Activated CD4-positive, alpha-beta T cell treated with anti-CD3 and anti-CD28 coated beads, Interleukin-2, amount 10 ng/mL, durations not matched to agents 24 days and 14 days (primary cell): ENCODE measurements at regions not wholly inside any gene's neighbourhood (a gene's known extent, or its start where the extent isn't known, plus 50 kb on each side); places are given as distances from the start of the nearest gene placed in this dataset.
"Not testable (repeated sequence)": the region's sequence is repeated elsewhere in the genome, so short reads cannot be mapped to it uniquely, and the experiment has no call there.

Experiments used
- DNase-seq: peaks from one replicate; pipeline ENCODE4 v3.0.0; 2022
- H3K27ac Mint-ChIP-seq: one replicate; pipeline ENCODE4 v1.8.0; 2022; ENCODE audit warnings: mild to moderate bottlenecking, mixed read lengths
- H3K27me3 Mint-ChIP-seq: one replicate; pipeline ENCODE4 v1.8.0; 2022; ENCODE audit warnings: mixed read lengths
- H3K36me3 Mint-ChIP-seq: one replicate; pipeline ENCODE4 v1.8.0; 2022; ENCODE audit warnings: low read depth, mild to moderate bottlenecking, mixed read lengths
- H3K4me1 Mint-ChIP-seq: one replicate; pipeline ENCODE4 v1.8.0; 2021; ENCODE audit warnings: mixed read lengths
- H3K4me3 Mint-ChIP-seq: one replicate; pipeline ENCODE4 v1.8.0; 2022; ENCODE audit warnings: mild to moderate bottlenecking, moderate library complexity, mixed read lengths
- H3K9me3 Mint-ChIP-seq: one replicate; pipeline ENCODE4 v1.8.0; 2021; ENCODE audit warnings: mixed read lengths
- intact Hi-C: fragments of 100-400 bp; cut with micrococcal nuclease; formaldehyde crosslinking; loops from one replicate; pipeline ENCODE4 v1.15.1; 2023

- no peaks in the 10 kb centered on the region for H3K36me3 Mint-ChIP-seq
- DNase-seq: no peak
- no peak overlapping the region for H3K4me3 Mint-ChIP-seq
- H3K4me1 Mint-ChIP-seq: no peaks in the 10 kb centered on the region
- H3K9me3 Mint-ChIP-seq: peaks cover 3% of the 10 kb centered on the region
- intact Hi-C loops: no loop called here
- no peaks in the 10 kb centered on the region for H3K27me3 Mint-ChIP-seq
- no peak overlapping the region for H3K27ac Mint-ChIP-seq
Measured at GRCh38 chr1:219427989-219428388, 184.9 kb downstream of the ZC3H11B start.

DNA sequence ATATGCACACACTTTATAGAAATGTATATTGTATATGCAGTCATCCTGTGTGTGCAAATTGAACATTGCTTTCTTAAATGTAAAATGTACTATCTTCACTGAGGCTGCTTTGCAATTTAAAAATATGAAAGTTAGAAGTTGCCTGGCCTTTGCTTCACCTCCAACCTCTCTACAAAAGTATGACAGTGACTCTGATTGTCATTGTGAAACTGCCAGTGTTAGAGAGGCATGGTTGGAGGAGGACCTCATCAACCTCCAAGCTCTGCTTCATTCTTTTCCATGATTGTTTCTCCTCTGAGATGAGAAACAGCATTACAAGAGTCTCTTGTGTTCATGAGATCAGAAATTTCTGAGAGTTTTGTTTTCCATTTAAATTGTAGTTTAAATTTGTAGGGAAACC lies 185.5 kb downstream of the ZC3H11B start:
- Mint-ChIP-seq H3K27me3 (no peaks in the 10 kb centered on the region), H3K27ac (peak overlapping the region; percentile 4), H3K4me3 (no peak overlapping the region), H3K4me1 (no peaks in the 10 kb centered on the region), H3K9me3 (peaks cover 3% of the 10 kb centered on the region), H3K36me3 (no peaks in the 10 kb centered on the region)
- no peak for DNase-seq
- intact Hi-C loops: no loop called here

GRCh38 chr1:219422811-219423598 lies 189.9 kb downstream of the ZC3H11B start:
- Mint-ChIP-seq H3K36me3 (no peaks in the 10 kb centered on the region), H3K4me1 (no peaks in the 10 kb centered on the region), H3K9me3 (no peaks in the 10 kb centered on the region), H3K27me3 (no peaks in the 10 kb centered on the region), H3K27ac (peak overlapping the region; percentile 51), H3K4me3 (no peak overlapping the region)
- no peak for DNase-seq
- intact Hi-C loops: no loop called here

DNA sequence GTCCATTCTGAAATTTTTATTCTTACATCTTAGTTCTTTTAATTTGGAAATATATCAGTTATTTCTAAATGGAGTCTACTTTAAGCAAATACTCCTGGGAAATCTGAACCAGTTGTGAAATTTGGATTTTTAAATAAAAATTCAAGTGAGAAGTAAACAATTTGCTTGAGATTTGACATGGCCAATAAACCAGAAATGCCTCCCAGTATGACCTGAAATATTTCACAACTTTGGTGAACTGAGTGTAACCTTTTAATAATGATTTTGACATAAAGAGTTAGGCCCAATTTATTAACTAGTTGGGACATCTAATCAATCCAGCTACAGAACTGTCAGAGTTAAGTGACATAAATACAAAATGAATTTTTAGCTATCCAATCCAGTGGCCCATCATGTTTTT lies 192.0 kb downstream of the ZC3H11B start:
- H3K27ac Mint-ChIP-seq: no peak overlapping the region
- intact Hi-C loops: no loop called here
- H3K36me3 Mint-ChIP-seq: no peaks in the 10 kb centered on the region
- H3K4me1 Mint-ChIP-seq: no peaks in the 10 kb centered on the region
- no peak overlapping the region for H3K4me3 Mint-ChIP-seq
- H3K27me3 Mint-ChIP-seq: no peaks in the 10 kb centered on the region
- DNase-seq: no peak
- no peaks in the 10 kb centered on the region for H3K9me3 Mint-ChIP-seq

- no peaks in the 10 kb centered on the region for H3K4me1 Mint-ChIP-seq
- H3K9me3 Mint-ChIP-seq: no peaks in the 10 kb centered on the region
- no peaks in the 10 kb centered on the region for H3K36me3 Mint-ChIP-seq
- H3K4me3 Mint-ChIP-seq: no peak overlapping the region
- intact Hi-C loops: loop anchor here (5.0 kb wide), 1 partner anchor 218 kb away; no protein-coding TSS in a partner anchor
- no peak overlapping the region for H3K27ac Mint-ChIP-seq
- no peak for DNase-seq
- no peaks in the 10 kb centered on the region for H3K27me3 Mint-ChIP-seq
Measured at GRCh38 chr1:219419860-219420259, 193.0 kb downstream of the ZC3H11B start.

DNA sequence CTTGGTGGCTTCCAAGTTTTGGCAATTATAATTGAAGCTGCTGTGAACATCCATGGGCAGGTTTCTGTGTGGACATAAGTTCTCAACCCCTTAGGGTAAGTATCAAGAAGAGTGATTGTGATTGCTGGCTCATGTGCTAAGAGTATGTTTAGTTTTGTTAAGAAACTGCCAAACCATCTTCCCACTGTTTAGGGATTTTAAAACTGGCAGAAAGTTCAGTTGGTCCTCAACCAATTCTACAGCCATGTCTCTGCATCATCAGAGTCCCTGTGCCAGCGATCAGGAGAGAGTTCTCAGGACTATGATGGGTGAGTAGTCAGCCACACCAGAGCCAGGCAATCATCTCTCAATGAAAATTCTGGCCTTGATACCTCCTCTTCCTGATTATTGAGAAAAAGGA lies 193.8 kb downstream of the ZC3H11B start:
- Mint-ChIP-seq H3K27me3 (no peaks in the 10 kb centered on the region), H3K4me1 (no peaks in the 10 kb centered on the region), H3K27ac (no peak overlapping the region), H3K36me3 (no peaks in the 10 kb centered on the region), H3K9me3 (no peaks in the 10 kb centered on the region), H3K4me3 (no peak overlapping the region)
- intact Hi-C loops: loop anchor here (5.0 kb wide), 1 partner anchor 217 kb away; no protein-coding TSS in a partner anchor
- no peak for DNase-seq

DNA sequence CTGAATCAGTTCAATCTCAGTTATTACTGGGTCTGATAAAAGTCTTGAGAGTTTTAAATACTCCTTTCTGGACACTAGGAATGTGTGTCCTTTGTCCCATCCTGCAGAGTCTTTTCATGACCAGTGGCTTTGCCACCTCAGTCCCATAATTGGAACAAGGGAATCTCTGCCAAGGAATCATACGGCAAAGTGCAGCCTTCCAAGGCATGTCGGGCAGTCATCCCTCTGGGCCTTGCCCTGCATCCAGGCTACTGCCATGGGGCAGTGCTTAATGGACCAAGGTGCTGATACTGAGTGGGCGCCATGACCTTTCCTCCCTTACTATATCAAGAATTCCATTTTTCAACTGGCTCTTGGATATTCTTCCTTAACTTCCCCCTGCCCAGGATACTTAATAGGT lies 195.3 kb downstream of the ZC3H11B start:
- Mint-ChIP-seq H3K36me3 (no peaks in the 10 kb centered on the region), H3K9me3 (no peaks in the 10 kb centered on the region), H3K27me3 (no peaks in the 10 kb centered on the region), H3K4me1 (no peaks in the 10 kb centered on the region), H3K27ac (no peak overlapping the region), H3K4me3 (no peak overlapping the region)
- intact Hi-C loops: loop anchor here (5.0 kb wide), 1 partner anchor 215 kb away; no protein-coding TSS in a partner anchor
- no peak for DNase-seq

- Mint-ChIP-seq H3K9me3 (no peaks in the 10 kb centered on the region), H3K4me3 (no peak overlapping the region), H3K27me3 (no peaks in the 10 kb centered on the region), H3K4me1 (no peaks in the 10 kb centered on the region), H3K27ac (no peak overlapping the region), H3K36me3 (no peaks in the 10 kb centered on the region)
- intact Hi-C loops: loop anchor here (5.0 kb wide), 1 partner anchor 214 kb away; no protein-coding TSS in a partner anchor
- DNase-seq: peak; percentile 85
Measured at GRCh38 chr1:219416598-219417238, 196.2 kb downstream of the ZC3H11B start.

- H3K4me3 Mint-ChIP-seq: no peak overlapping the region
- intact Hi-C loops: loop anchor here (5.0 kb wide), 1 partner anchor 214 kb away; no protein-coding TSS in a partner anchor
- DNase-seq: no peak
Measured at GRCh38 chr1:219415915-219416314, 197.0 kb downstream of the ZC3H11B start.

DNA sequence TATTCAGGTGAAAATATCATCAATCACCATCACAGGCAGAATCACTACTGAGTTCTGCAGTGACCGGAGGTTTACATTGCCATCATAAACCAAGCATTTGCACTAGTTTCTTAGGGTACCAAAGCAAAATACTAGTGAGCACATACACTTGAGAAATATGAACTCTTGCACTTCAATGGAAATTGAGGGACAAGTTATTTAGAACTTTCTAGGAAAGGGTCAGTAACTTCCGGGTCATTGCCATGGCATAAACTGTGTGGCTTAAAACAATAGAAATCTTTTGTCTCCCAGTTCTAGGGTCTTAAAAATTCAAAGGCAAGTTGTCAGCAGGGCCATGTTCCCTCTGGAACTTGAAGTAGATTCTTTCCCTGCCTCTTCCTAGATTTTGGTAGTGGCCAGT lies 197.5 kb downstream of the ZC3H11B start:
- Mint-ChIP-seq H3K9me3 (no peaks in the 10 kb centered on the region), H3K36me3 (no peaks in the 10 kb centered on the region), H3K27me3 (no peaks in the 10 kb centered on the region), H3K4me1 (no peaks in the 10 kb centered on the region), H3K27ac (no peak overlapping the region), H3K4me3 (no peak overlapping the region)
- DNase-seq: no peak
- intact Hi-C loops: loop anchor here (5.0 kb wide), 1 partner anchor 213 kb away; no protein-coding TSS in a partner anchor

More at GRCh38 chr1:219415915-219416314, 197.0 kb downstream of the ZC3H11B start:
- Mint-ChIP-seq H3K9me3 (no peaks in the 10 kb centered on the region), H3K4me1 (no peaks in the 10 kb centered on the region), H3K36me3 (no peaks in the 10 kb centered on the region), H3K27me3 (no peaks in the 10 kb centered on the region), H3K27ac (no peak overlapping the region)

DNA sequence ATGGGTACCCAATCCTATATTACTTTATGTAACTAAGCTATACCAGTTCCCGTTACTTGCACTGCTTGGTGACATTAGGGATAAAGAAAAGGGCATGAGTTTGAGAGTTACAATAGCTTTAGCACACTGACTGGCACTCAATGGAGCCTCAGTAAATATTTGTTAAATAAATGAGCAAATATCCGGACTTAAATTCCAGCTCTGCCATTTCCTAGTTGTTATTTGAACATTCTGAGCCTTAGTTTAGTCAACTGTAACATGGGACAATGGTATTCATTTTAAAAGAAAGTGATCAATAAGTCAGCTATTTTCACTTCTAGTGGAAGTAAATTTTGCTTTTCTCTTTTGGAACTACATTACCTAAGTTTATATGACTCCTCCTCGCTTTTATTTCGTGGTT lies 198.7 kb downstream of the ZC3H11B start:
- H3K4me1 Mint-ChIP-seq: no peaks in the 10 kb centered on the region
- H3K36me3 Mint-ChIP-seq: no peaks in the 10 kb centered on the region
- DNase-seq: no peak
- no peaks in the 10 kb centered on the region for H3K9me3 Mint-ChIP-seq
- no peak overlapping the region for H3K4me3 Mint-ChIP-seq
- H3K27ac Mint-ChIP-seq: no peak overlapping the region
- no peaks in the 10 kb centered on the region for H3K27me3 Mint-ChIP-seq
- intact Hi-C loops: no loop called here

- Mint-ChIP-seq H3K4me1 (no peaks in the 10 kb centered on the region), H3K27ac (no peak overlapping the region), H3K27me3 (no peaks in the 10 kb centered on the region), H3K36me3 (no peaks in the 10 kb centered on the region), H3K4me3 (no peak overlapping the region), H3K9me3 (no peaks in the 10 kb centered on the region)
- intact Hi-C loops: no loop called here
- DNase-seq: no peak
Measured at GRCh38 chr1:219413536-219413935, 199.4 kb downstream of the ZC3H11B start.

- no peak for DNase-seq
- Mint-ChIP-seq H3K27me3 (no peaks in the 10 kb centered on the region), H3K4me3 (no peak overlapping the region), H3K9me3 (no peaks in the 10 kb centered on the region), H3K27ac (no peak overlapping the region), H3K4me1 (no peaks in the 10 kb centered on the region), H3K36me3 (no peaks in the 10 kb centered on the region)
- intact Hi-C loops: no loop called here
Measured at GRCh38 chr1:219412772-219413171, 200.1 kb downstream of the ZC3H11B start.

- H3K27me3 Mint-ChIP-seq, intact Hi-C loops: not testable (repeated sequence)
Measured at GRCh38 chr1:219410721-219411120, 202.2 kb downstream of the ZC3H11B start.

More at GRCh38 chr1:219410721-219411120, 202.2 kb downstream of the ZC3H11B start:
- H3K9me3 Mint-ChIP-seq, H3K36me3 Mint-ChIP-seq, H3K27ac Mint-ChIP-seq, H3K4me3 Mint-ChIP-seq, DNase-seq, H3K4me1 Mint-ChIP-seq: not testable (repeated sequence)
